ENCODE measurements at regions not wholly inside any gene's neighbourhood (a gene's known extent, or its start where the extent isn't known, plus 50 kb on each side); places are given as distances from the start of the nearest gene placed in this dataset.

- TF ChIP-seq PATZ1 (CRISPR knock-in tag; IDR thresholded peaks at IDR 0.05; ENCODE audit: borderline replicate concordance) (no peak), ARNTL (CRISPR knock-in tag; IDR thresholded peaks at IDR 0.05; ENCODE audit: borderline replicate concordance, low read depth) (no peak), ZNF70 (CRISPR knock-in tag; IDR thresholded peaks at IDR 0.05) (no peak), BACH2 (CRISPR knock-in tag; IDR thresholded peaks at IDR 0.05; ENCODE audit: borderline replicate concordance) (no peak), CREB5 (CRISPR knock-in tag; IDR thresholded peaks at IDR 0.05; ENCODE audit: low read depth) (no peak), PPARA (CRISPR knock-in tag; IDR thresholded peaks at IDR 0.05; ENCODE audit: borderline replicate concordance) (no peak), ZFP30 (CRISPR knock-in tag; IDR thresholded peaks at IDR 0.05) (no peak), ISL1 (CRISPR knock-in tag; IDR thresholded peaks at IDR 0.05) (no peak)
These were observed 219.4 kb upstream of the ARL4C start for GRCh38 chr2:234716271-234716670.

All from SK-N-SH treated with all-trans-retinoic acid at 6 μM for 48 hours (cell line).